ENCODE measurements at regions not wholly inside any gene's neighbourhood (a gene's known extent, or its start where the extent isn't known, plus 50 kb on each side); places are given as distances from the start of the nearest gene placed in this dataset.
"Not testable (repeated sequence)": the region's sequence is repeated elsewhere in the genome, so short reads cannot be mapped to it uniquely, and the experiment has no call there.

GRCh38 chr2:88396209-88396608 lies 56.3 kb downstream of the FOXI3 start:
- intact Hi-C loops (cut with DNase I), result no loop called here
- no peak for ATAC-seq
- no peak for DNase-seq (ENCODE audit: low spot score)

GRCh38 chr2:88377641-88377991 lies 74.9 kb downstream of the FOXI3 start:
- no peak for ATAC-seq
- intact Hi-C loops (cut with DNase I), result no loop called here
- DNase-seq (ENCODE audit: low spot score), result no peak

- intact Hi-C loops (cut with DNase I), result no loop called here
- DNase-seq (ENCODE audit: low spot score) (no peak), ATAC-seq (no peak)
Observed at GRCh38 chr2:88372042-88372441, 80.5 kb downstream of the FOXI3 start.

- intact Hi-C loops (cut with DNase I); ATAC-seq; DNase-seq (ENCODE audit: low spot score): not testable (repeated sequence)
Observed at GRCh38 chr2:88365408-88365807, 87.1 kb downstream of the FOXI3 start.

GRCh38 chr2:88355486-88355885 lies 97.0 kb downstream of the FOXI3 start:
- DNase-seq (ENCODE audit: low spot score) (no peak), ATAC-seq (no peak)
- intact Hi-C loops (cut with DNase I), result no loop called here

- intact Hi-C loops (cut with DNase I), result no loop called here
- ATAC-seq (no peak), DNase-seq (ENCODE audit: low spot score) (no peak)
Observed at GRCh38 chr2:88351249-88351601, 101.3 kb downstream of the FOXI3 start.

GRCh38 chr2:88350331-88351248 lies 101.9 kb downstream of the FOXI3 start:
- intact Hi-C loops (cut with DNase I), result no loop called here
- ATAC-seq, result peak; percentile 34

GRCh38 chr2:88345842-88346241 lies 106.7 kb downstream of the FOXI3 start:
- no peak for ATAC-seq
- DNase-seq (ENCODE audit: low spot score), result no peak
- intact Hi-C loops (cut with DNase I), result no loop called here

More at GRCh38 chr2:88350331-88351248, 101.9 kb downstream of the FOXI3 start:
- DNase-seq (ENCODE audit: low spot score), result peak; percentile 73

- ATAC-seq (no peak), DNase-seq (ENCODE audit: low spot score) (no peak)
- intact Hi-C loops (cut with DNase I), result no loop called here
Observed at GRCh38 chr2:88342749-88343148, 109.7 kb downstream of the FOXI3 start.

- ATAC-seq (no peak), DNase-seq (ENCODE audit: low spot score) (no peak)
- intact Hi-C loops (cut with DNase I), result no loop called here
Observed at GRCh38 chr2:88334418-88334817, 118.1 kb downstream of the FOXI3 start.

- no peak for DNase-seq (ENCODE audit: low spot score)
- ATAC-seq, result no peak
- intact Hi-C loops (cut with DNase I), result no loop called here
Observed at GRCh38 chr2:88331239-88331638, 121.3 kb downstream of the FOXI3 start.

GRCh38 chr2:88329815-88330603 lies 122.5 kb downstream of the FOXI3 start:
- ATAC-seq (no peak), DNase-seq (ENCODE audit: low spot score) (no peak)
- intact Hi-C loops (cut with DNase I), result no loop called here

GRCh38 chr2:88321449-88322248 lies 130.8 kb downstream of the FOXI3 start:
- ATAC-seq (no peak), DNase-seq (ENCODE audit: low spot score) (no peak)
- intact Hi-C loops (cut with DNase I), result no loop called here

GRCh38 chr2:88320076-88320773 lies 132.3 kb downstream of the FOXI3 start:
- DNase-seq (ENCODE audit: low spot score) (no peak), ATAC-seq (no peak)
- intact Hi-C loops (cut with DNase I), result no loop called here

- no peak for ATAC-seq
- intact Hi-C loops (cut with DNase I), result no loop called here
- no peak for DNase-seq (ENCODE audit: low spot score)
Observed at GRCh38 chr2:88318956-88319330, 133.6 kb downstream of the FOXI3 start.

- ATAC-seq (no peak), DNase-seq (ENCODE audit: low spot score) (no peak)
- intact Hi-C loops (cut with DNase I), result no loop called here
Observed at GRCh38 chr2:88318071-88318955, 134.2 kb downstream of the FOXI3 start.

GRCh38 chr2:88310787-88311186 lies 140.6 kb downstream of the THNSL2 start:
- DNase-seq (ENCODE audit: low spot score), result no peak
- intact Hi-C loops (cut with DNase I), result no loop called here
- no peak for ATAC-seq

GRCh38 chr2:88307817-88308216 lies 137.7 kb downstream of the THNSL2 start:
- DNase-seq (ENCODE audit: low spot score), result no peak
- intact Hi-C loops (cut with DNase I), result no loop called here
- ATAC-seq, result no peak
